HepG2 (cell line): ENCODE measurements at regions not wholly inside any gene's neighbourhood (a gene's known extent, or its start where the extent isn't known, plus 50 kb on each side); places are given as distances from the start of the nearest gene placed in this dataset.

ENCODE experiments used
- ATAC-seq: fragments of 200-7000 bp; cut with Tn5 transposase; 3 replicates; pipeline ENCODE4 v1.9.1; 2020; ENCODE audit warnings: mild to moderate bottlenecking, moderate library complexity
- BruUV-seq: library from RNA; stranded (reverse); fragments of 400-500 nt; replicated peaks from 2 replicates; lab custom pipeline; 2021; lab: Mats Ljungman, UMichigan
- CTCF ChIA-PET: fragments of 300-600 bp; formaldehyde crosslinking; extraction: SDS; loops from one replicate; lab custom pipeline; 2021; ENCODE audit warnings: low total read pairs, inconsistent platforms, low intra/inter-chr PET ratio; lab: Yijun Ruan, JAX
- POLR2A ChIA-PET: fragments of 350-600 bp; sonication (Branson Sonifier 250); formaldehyde crosslinking; loops from one replicate; lab custom pipeline; 2020; ENCODE audit warnings: antibody characterized with exemption, inconsistent platforms; lab: Yijun Ruan, JAX
- DNase-seq: peaks from one replicate; pipeline ENCODE4 v3.0.0-alpha.2; 2015; ENCODE audit warnings: low spot score
- FAIRE-seq: peaks from 3 replicates; lab custom pipeline; 2011; peaks lifted over from hg19 to GRCh38; lab: Jason Lieb, UNC
- H2AFZ ChIP-seq: one replicate; pipeline ENCODE4 v1.6.1; 2011; ENCODE audit warnings: low read length, inconsistent platforms
- H3K27ac ChIP-seq: fragments of 300-600 bp; 3 replicates; pipeline ENCODE4 v1.8.0; 2011; ENCODE audit warnings: mixed run types, mild to moderate bottlenecking, mixed read lengths, low read length, inconsistent platforms; ENCODE audit not compliant: insufficient read depth; ENCODE audit errors: extremely low read length
- H3K27me3 ChIP-seq, 2 experiments: fragments of 200-600 bp in 1 of 2; 2 replicates in 1 of 2; 3 replicates in 1 of 2; pipeline versions ENCODE4 v1.6.0 to v1.8.0; 2011; ENCODE audit warnings: low read length in 2 of 2, mild to moderate bottlenecking in 2 of 2, moderate library complexity in 2 of 2, inconsistent platforms in 1 of 2; ENCODE audit not compliant: insufficient read depth in 2 of 2, control insufficient read depth in 1 of 2
- H3K36me3 ChIP-seq, 2 experiments: fragments of 200-600 bp in 1 of 2; replicated peaks in 1 of 2; 2 replicates in 1 of 2; 3 replicates in 1 of 2; pipeline versions ENCODE4 v1.5.1 to v1.8.0; 2011; ENCODE audit warnings: low read length in 2 of 2, inconsistent platforms in 1 of 2; ENCODE audit not compliant: insufficient read depth in 2 of 2, control insufficient read depth in 1 of 2
- H3K4me1 ChIP-seq: 2 replicates; pipeline ENCODE4 v1.5.1; 2012; ENCODE audit warnings: low read length, inconsistent platforms; ENCODE audit not compliant: insufficient read depth
- H3K4me2 ChIP-seq: 2 replicates; pipeline ENCODE4 v1.6.0; 2011; ENCODE audit warnings: low read depth, low read length, inconsistent platforms
- H3K4me3 ChIP-seq, 3 experiments: fragments of 200-600 bp in 1 of 3; sonication (generic), shearing (Covaris generic) in 1 of 3; replicated peaks in 1 of 3; 2 replicates each; pipeline ENCODE4 v1.5.1; 2011 to 2016; ENCODE audit warnings: low read length in 3 of 3, inconsistent platforms in 2 of 3, low read depth in 2 of 3, mild to moderate bottlenecking in 2 of 3, control low read depth in 1 of 3, mixed read lengths in 1 of 3; ENCODE audit not compliant: insufficient read depth in 1 of 3
- H3K79me2 ChIP-seq: one replicate; pipeline ENCODE4 v1.6.1; 2011; ENCODE audit warnings: low read length, inconsistent platforms; ENCODE audit not compliant: insufficient read depth
- H3K9ac ChIP-seq: 2 replicates; pipeline ENCODE4 v1.6.0; 2011; ENCODE audit warnings: mild to moderate bottlenecking, low read depth, low read length, inconsistent platforms; ENCODE audit not compliant: insufficient read depth
- H3K9me3 ChIP-seq: 2 replicates; pipeline ENCODE4 v1.5.1; 2012; ENCODE audit warnings: mild to moderate bottlenecking, low read length
- H4K20me1 ChIP-seq: 2 replicates; pipeline ENCODE4 v1.6.0; 2011; ENCODE audit warnings: inconsistent platforms, mild to moderate bottlenecking, low read length, moderate library complexity; ENCODE audit not compliant: insufficient read depth
- AGO1 ChIP-seq: fragments of 200-400 bp; formaldehyde crosslinking; IDR thresholded peaks from 2 replicates; pipeline ENCODE4 v1.6.1; 2017; ENCODE audit warnings: mild to moderate bottlenecking, low read depth, low read length, moderate library complexity; ENCODE audit not compliant: poor library complexity, severe bottlenecking
- BRCA1 ChIP-seq: sonication (generic); formaldehyde crosslinking; IDR thresholded peaks from 2 replicates; pipeline ENCODE4 v1.4.0; 2020; ENCODE audit warnings: missing genetic modification reagents
- CHD2 ChIP-seq: IDR thresholded peaks from 2 replicates; pipeline ENCODE4 v1.6.1; 2011; ENCODE audit warnings: low read depth, low read length, improper control_type of control experiment
- EP300 ChIP-seq, 3 experiments: sonication (generic) in 1 of 3; formaldehyde crosslinking in 1 of 3; IDR thresholded peaks; 2 replicates each; pipeline versions ENCODE4 v1.5.1 to v1.6.1; 2011 to 2020; ENCODE audit warnings: low read depth in 2 of 3, low read length in 2 of 3, borderline replicate concordance in 1 of 3, improper control_type of control experiment in 1 of 3, mild to moderate bottlenecking in 1 of 3, missing genetic modification reagents in 1 of 3, moderate library complexity in 1 of 3
- FOXJ3 ChIP-seq: sonication (generic); formaldehyde crosslinking; IDR thresholded peaks from 2 replicates; pipeline ENCODE4 v1.4.0; 2020; ENCODE audit warnings: missing genetic modification reagents, mild to moderate bottlenecking, borderline replicate concordance
- KLF12 ChIP-seq: sonication (generic); formaldehyde crosslinking; IDR thresholded peaks from 2 replicates; pipeline ENCODE4 v1.4.0; 2020; ENCODE audit warnings: missing genetic modification reagents, borderline replicate concordance
- KLF6 ChIP-seq: IDR thresholded peaks from 2 replicates; pipeline ENCODE4 v1.8.0; 2016; ENCODE audit warnings: missing biosample characterization, missing genetic modification reagents
- MEIS2 ChIP-seq: sonication (generic); formaldehyde crosslinking; IDR thresholded peaks from 2 replicates; pipeline ENCODE4 v1.9.0; 2021; ENCODE audit warnings: mild to moderate bottlenecking, missing genetic modification reagents
- PREB ChIP-seq: sonication (generic); formaldehyde crosslinking; IDR thresholded peaks from 2 replicates; pipeline ENCODE4 v1.4.0; 2020; ENCODE audit warnings: missing genetic modification reagents
- SMC3 ChIP-seq: IDR thresholded peaks from 2 replicates; pipeline ENCODE4 v1.6.1; 2011; ENCODE audit warnings: low read length, improper control_type of control experiment
- SP5 ChIP-seq: IDR thresholded peaks from 2 replicates; pipeline ENCODE4 v1.6.1; 2016; ENCODE audit warnings: low read depth, borderline replicate concordance
- ZNF549 ChIP-seq: sonication (generic); formaldehyde crosslinking; IDR thresholded peaks from 2 replicates; pipeline ENCODE4 v1.5.0; 2020; ENCODE audit warnings: missing genetic modification reagents
- ZNF558 ChIP-seq: sonication (generic); formaldehyde crosslinking; IDR thresholded peaks from 2 replicates; pipeline ENCODE4 v1.9.0; 2022; ENCODE audit warnings: mild to moderate bottlenecking, missing genetic modification reagents, borderline replicate concordance
- WGBS: methylation state at CpG from one replicate; pipeline ENCODE4 v1.1.6; 2017; ENCODE audit warnings: low lambda C conversion rate; 5-methylcytosine and 5-hydroxymethylcytosine counted together
- in situ Hi-C: cut with HindIII; loops from 2 replicates; pipeline ENCODE4 v1.10.0; 2017; ENCODE audit warnings: low pct_unique_long_range_greater_than_20kb; ENCODE audit not compliant: extremely low pct_ligation_motif_present
- intact Hi-C: fragments of 100-400 bp; cut with micrococcal nuclease; formaldehyde crosslinking; loops from one replicate; pipeline ENCODE4 v1.10.0; 2022; ENCODE audit not compliant: unreplicated experiment
- TF ChIP-seq, protein P1 (sequence below): sonication (generic); formaldehyde crosslinking; IDR thresholded peaks from 2 replicates; pipeline ENCODE4 v1.4.0; 2020; ENCODE audit warnings: mild to moderate bottlenecking, missing genetic modification reagents

DNA sequence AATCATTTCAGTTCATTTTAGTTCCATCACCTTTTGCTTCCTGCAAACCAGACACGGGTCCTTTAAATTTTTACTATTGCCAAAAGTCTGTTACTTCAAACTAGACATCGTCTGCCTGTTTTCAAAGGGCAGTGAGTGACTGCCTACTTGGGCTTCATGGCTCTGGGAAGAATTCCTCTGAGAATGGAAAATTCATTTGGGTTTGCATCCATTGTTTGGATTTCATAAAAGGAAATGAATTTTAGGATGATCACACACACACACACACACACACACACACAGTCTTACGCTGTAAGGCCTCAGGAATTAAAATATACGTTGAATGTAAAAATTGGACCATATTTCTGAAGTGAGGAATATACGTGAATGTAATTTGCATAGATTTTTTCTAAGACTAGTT lies 1584.3 kb upstream of the ACVR2A start:
- TF ChIP-seq SP5 (no peak), KLF12 (CRISPR knock-in tag) (no peak)
- Histone ChIP-seq H3K4me1 (no peaks in the 10 kb centered on the region), H3K9me3 (no peaks in the 10 kb centered on the region), H3K4me2 (no peak overlapping the region), H4K20me1 (no peaks in the 10 kb centered on the region), H3K36me3 (no peaks in the 10 kb centered on the region), H3K27me3 (no peaks in the 10 kb centered on the region), H3K27ac (no peak overlapping the region), H3K79me2 (no peaks in the 10 kb centered on the region), H3K4me3 (no peak overlapping the region), H2AFZ (no peak overlapping the region), H3K9ac (no peak overlapping the region)
- ATAC-seq (no peak), FAIRE-seq (no peak), DNase-seq (no peak)
- in situ Hi-C loops = no loop called here
- BruUV-seq = no TSS peak
- intact Hi-C loops = no loop called here
- ChIA-PET CTCF (no interaction called here), POLR2A (no interaction called here)
- 33% methylated on average over 5 of the region's 5 CpGs for WGBS

DNA sequence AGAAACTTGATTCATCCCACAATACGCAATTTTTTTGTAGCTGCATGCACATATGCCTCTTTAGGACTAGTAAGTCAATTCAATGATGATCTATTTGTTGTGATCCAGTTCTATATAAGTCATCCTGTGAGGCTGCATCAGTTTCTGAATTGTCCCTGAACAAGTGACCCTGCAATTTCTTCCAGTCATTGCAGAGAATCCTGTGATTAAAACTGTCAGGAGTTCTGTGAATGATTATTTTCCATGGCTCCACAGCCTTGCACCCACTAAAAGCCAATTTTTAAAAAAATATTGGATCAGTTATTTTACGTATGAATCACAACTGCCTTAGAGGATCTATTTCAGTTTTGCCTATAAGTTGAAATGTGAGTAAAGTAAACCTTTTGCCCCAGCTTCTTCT lies 1585.0 kb upstream of the ACVR2A start:
- POLR2A ChIA-PET = no interaction called here
- no peak overlapping the region for H2AFZ ChIP-seq
- intact Hi-C loops = no loop called here
- no peak overlapping the region for H3K27ac ChIP-seq
- no peaks in the 10 kb centered on the region for H3K9me3 ChIP-seq
- H3K4me1 ChIP-seq = no peaks in the 10 kb centered on the region
- no peak for DNase-seq
- no TSS peak for BruUV-seq
- TF ChIP-seq CHD2 = no peak
- TF ChIP-seq ZNF549 (CRISPR knock-in tag) = no peak
- TF ChIP-seq KLF6 = no peak
- no peak for TF ChIP-seq BRCA1 (CRISPR knock-in tag)
- TF ChIP-seq AGO1 = no peak
- TF ChIP-seq ZNF558 (CRISPR knock-in tag) = no peak
- no peak for TF ChIP-seq EP300 (IDR thresholded peaks at IDR 0.05; ENCODE audit: low read depth in 2 of 2, low read length in 2 of 2)
- no peak for TF ChIP-seq EP300 (CRISPR knock-in tag; IDR thresholded peaks at IDR 0.05; ENCODE audit: borderline replicate concordance)
- no peak for TF ChIP-seq FOXJ3 (CRISPR knock-in tag)
- TF ChIP-seq MEIS2 = no peak
- TF ChIP-seq SMC3 = no peak
- TF ChIP-seq, protein P1, sequence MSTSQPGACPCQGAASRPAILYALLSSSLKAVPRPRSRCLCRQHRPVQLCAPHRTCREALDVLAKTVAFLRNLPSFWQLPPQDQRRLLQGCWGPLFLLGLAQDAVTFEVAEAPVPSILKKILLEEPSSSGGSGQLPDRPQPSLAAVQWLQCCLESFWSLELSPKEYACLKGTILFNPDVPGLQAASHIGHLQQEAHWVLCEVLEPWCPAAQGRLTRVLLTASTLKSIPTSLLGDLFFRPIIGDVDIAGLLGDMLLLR (CRISPR knock-in tag) = no peak
- TF ChIP-seq PREB (CRISPR knock-in tag) = no peak
- TF ChIP-seq, all 625 proteins: peak for 0
- no peaks in the 10 kb centered on the region for H4K20me1 ChIP-seq
- in situ Hi-C loops = no loop called here
- CTCF ChIA-PET = no interaction called here
- no peaks in the 10 kb centered on the region for H3K27me3 ChIP-seq
- 14% methylated on average over 2 of the region's 2 CpGs for WGBS
- H3K9ac ChIP-seq = no peak overlapping the region
- ATAC-seq (no peak), FAIRE-seq (no peak)
- no peaks in the 10 kb centered on the region for H3K79me2 ChIP-seq
- no peaks in the 10 kb centered on the region for H3K36me3 ChIP-seq
- H3K4me3 ChIP-seq = no peak overlapping the region
- no peak overlapping the region for H3K4me2 ChIP-seq
